ENCODE measurements at regions not wholly inside any gene's neighbourhood (a gene's known extent, or its start where the extent isn't known, plus 50 kb on each side); places are given as distances from the start of the nearest gene placed in this dataset.
"Not testable (repeated sequence)": the region's sequence is repeated elsewhere in the genome, so short reads cannot be mapped to it uniquely, and the experiment has no call there.

GRCh38 chr2:132220589-132220988 lies 58.8 kb upstream of the ANKRD30BL start:
- not testable (repeated sequence) for DNase-seq

GRCh38 chr2:132221886-132222285 lies 60.1 kb upstream of the ANKRD30BL start:
- not testable (repeated sequence) for DNase-seq

- DNase-seq = no peak
Observed at GRCh38 chr2:132252191-132252893, 90.6 kb upstream of the ANKRD30BL start.

GRCh38 chr2:132252894-132253264 lies 91.1 kb upstream of the ANKRD30BL start:
- no peak for DNase-seq

GRCh38 chr2:132253496-132254305 lies 91.9 kb upstream of the ANKRD30BL start:
- DNase-seq = no peak

- not testable (repeated sequence) for DNase-seq
Observed at GRCh38 chr2:132254306-132254919, 92.7 kb upstream of the ANKRD30BL start.

- no peak for DNase-seq
Observed at GRCh38 chr2:132255714-132256113, 94.0 kb upstream of the ANKRD30BL start.

- DNase-seq = no peak
Observed at GRCh38 chr2:132256251-132256902, 94.6 kb upstream of the ANKRD30BL start.

GRCh38 chr2:132256903-132257300 lies 95.2 kb upstream of the ANKRD30BL start:
- not testable (repeated sequence) for DNase-seq

- DNase-seq = not testable (repeated sequence)
Observed at GRCh38 chr2:132257301-132258171, 95.8 kb upstream of the ANKRD30BL start.

- not testable (repeated sequence) for DNase-seq
Observed at GRCh38 chr2:132259276-132259675, 97.5 kb upstream of the ANKRD30BL start.

- not testable (repeated sequence) for DNase-seq
Observed at GRCh38 chr2:132265595-132265994, 103.8 kb upstream of the ANKRD30BL start.

- no peak for DNase-seq
Observed at GRCh38 chr2:132267105-132267497, 105.3 kb upstream of the ANKRD30BL start.

- not testable (repeated sequence) for DNase-seq
Observed at GRCh38 chr2:132267498-132268283, 105.9 kb upstream of the ANKRD30BL start.

- DNase-seq = peak; percentile 25
Observed at GRCh38 chr2:132268284-132268976, 106.7 kb upstream of the ANKRD30BL start.

GRCh38 chr2:132268977-132269523 lies 107.3 kb upstream of the ANKRD30BL start:
- DNase-seq = no peak

- DNase-seq = no peak
Observed at GRCh38 chr2:132270255-132270654, 108.5 kb upstream of the ANKRD30BL start.

GRCh38 chr2:132270981-132271546 lies 109.3 kb upstream of the ANKRD30BL start:
- DNase-seq = no peak

- not testable (repeated sequence) for DNase-seq
Observed at GRCh38 chr2:132271794-132272193, 110.0 kb upstream of the ANKRD30BL start.

- DNase-seq = no peak
Observed at GRCh38 chr2:132272713-132273112, 111.0 kb upstream of the ANKRD30BL start.

Data from hematopoietic multipotent progenitor cell treated with erythropoietin and hydrocortisone succinate and interleukin-3 and kit ligand, for 8 days (in vitro differentiated cells).